Endothelial cell of hepatic sinusoid (primary cell): ENCODE measurements at regions not wholly inside any gene's neighbourhood (a gene's known extent, or its start where the extent isn't known, plus 50 kb on each side); places are given as distances from the start of the nearest gene placed in this dataset.
"Not testable (repeated sequence)": the region's sequence is repeated elsewhere in the genome, so short reads cannot be mapped to it uniquely, and the experiment has no call there.

Experiments
- in situ Hi-C: cut with HindIII; loops from 2 replicates; pipeline ENCODE4 v1.10.0; 2017; ENCODE audit warnings: low sequenced_read_pairs

GRCh38 chr5:21484498-21484889, 1368.7 kb downstream of the CDH12 start:
- in situ Hi-C loops = not testable (repeated sequence)

- in situ Hi-C loops = not testable (repeated sequence)
Measured at GRCh38 chr5:21483790-21484497, 1369.2 kb downstream of the CDH12 start.

GRCh38 chr5:21482983-21483650, 1370.0 kb downstream of the CDH12 start:
- in situ Hi-C loops = not testable (repeated sequence)

- in situ Hi-C loops = not testable (repeated sequence)
Measured at GRCh38 chr5:21482522-21482921, 1370.6 kb downstream of the CDH12 start.

- in situ Hi-C loops = not testable (repeated sequence)
Measured at GRCh38 chr5:21481320-21482270, 1371.5 kb downstream of the CDH12 start.

- in situ Hi-C loops = not testable (repeated sequence)
Measured at GRCh38 chr5:21480054-21480453, 1373.1 kb downstream of the CDH12 start.

GRCh38 chr5:21473981-21474380, 1379.2 kb downstream of the CDH12 start:
- in situ Hi-C loops = not testable (repeated sequence)

- in situ Hi-C loops = not testable (repeated sequence)
Measured at GRCh38 chr5:21473436-21473835, 1379.7 kb downstream of the CDH12 start.

GRCh38 chr5:21471691-21472090, 1381.5 kb downstream of the CDH12 start:
- in situ Hi-C loops = not testable (repeated sequence)

- in situ Hi-C loops = not testable (repeated sequence)
Measured at GRCh38 chr5:21469523-21470101, 1383.5 kb downstream of the CDH12 start.

GRCh38 chr5:21467544-21467943, 1385.6 kb downstream of the CDH12 start:
- in situ Hi-C loops = not testable (repeated sequence)

GRCh38 chr5:21459744-21460073, 1393.4 kb downstream of the CDH12 start:
- in situ Hi-C loops = not testable (repeated sequence)

- in situ Hi-C loops = no loop called here
Measured at GRCh38 chr5:21452449-21452848, 1400.7 kb downstream of the CDH12 start.

- in situ Hi-C loops = no loop called here
Measured at GRCh38 chr5:21432646-21433045, 1420.5 kb downstream of the CDH12 start.

- in situ Hi-C loops = no loop called here
Measured at GRCh38 chr5:21424907-21425306, 1428.2 kb downstream of the CDH12 start.

GRCh38 chr5:21419383-21419782, 1431.4 kb upstream of the CDH18 start:
- in situ Hi-C loops = no loop called here

GRCh38 chr5:21402089-21402488, 1414.1 kb upstream of the CDH18 start:
- in situ Hi-C loops = not testable (repeated sequence)

GRCh38 chr5:21398511-21398910, 1410.5 kb upstream of the CDH18 start:
- in situ Hi-C loops = no loop called here

GRCh38 chr5:21397693-21398092, 1409.7 kb upstream of the CDH18 start:
- in situ Hi-C loops = no loop called here

- in situ Hi-C loops = no loop called here
Measured at GRCh38 chr5:21391506-21391905, 1403.5 kb upstream of the CDH18 start.

GRCh38 chr5:21360754-21361153, 1372.8 kb upstream of the CDH18 start:
- in situ Hi-C loops = not testable (repeated sequence)
